SK-N-SH (cell line): ENCODE measurements at regions not wholly inside any gene's neighbourhood (a gene's known extent, or its start where the extent isn't known, plus 50 kb on each side); places are given as distances from the start of the nearest gene placed in this dataset.

Source experiments
- CTCF ChIA-PET: fragments of 300-600, 350-600 bp; formaldehyde crosslinking; extraction: SDS; loops from one replicate; lab custom pipeline; 2021; lab: Yijun Ruan, JAX
- POLR2A ChIA-PET: fragments of 350-600 bp; sonication (Branson Sonifier 250); formaldehyde crosslinking; extraction: SDS; loops from one replicate; lab custom pipeline; 2020; ENCODE audit warnings: antibody characterized with exemption, inconsistent platforms; lab: Yijun Ruan, JAX
- DNase-seq: peaks from one replicate; pipeline ENCODE4 v3.0.0; 2012
- H2AFZ ChIP-seq: fragments of 200-600 bp; sonication (generic); 2 replicates; pipeline ENCODE4 v1.8.1; 2016; ENCODE audit warnings: antibody characterized with exemption, mild to moderate bottlenecking, low read depth
- H3F3A ChIP-seq: fragments of 200-600 bp; sonication (generic); replicated peaks from 2 replicates; pipeline ENCODE3; 2016; ENCODE audit warnings: antibody characterized with exemption, mild to moderate bottlenecking; ENCODE audit not compliant: insufficient read depth
- H3K27ac ChIP-seq, 2 experiments: fragments of 200-500 bp in 1 of 2; fragments of 200-600 bp in 1 of 2; sonication (Bioruptor generic) in 1 of 2; sonication (generic), shearing (Covaris generic) in 1 of 2; 2 replicates each; pipeline versions ENCODE4 v1.5.1 to v1.6.1; 2014 to 2016; ENCODE audit warnings: low read depth in 2 of 2, inconsistent platforms in 1 of 2, low read length in 1 of 2, mild to moderate bottlenecking in 1 of 2, mixed read lengths in 1 of 2
- H3K27me3 ChIP-seq: fragments of 200-600 bp; sonication (generic), shearing (Covaris generic); 2 replicates; pipeline ENCODE4 v1.6.1; 2016; ENCODE audit warnings: mixed run types; ENCODE audit not compliant: insufficient read depth
- H3K36me3 ChIP-seq, 2 experiments: fragments of 200-500 bp in 1 of 2; fragments of 200-600 bp in 1 of 2; sonication (Bioruptor generic) in 1 of 2; sonication (generic) in 1 of 2; replicated peaks in 1 of 2; 2 replicates each; pipeline versions ENCODE3 to v1.5.1; 2014 to 2016; ENCODE audit warnings: low read length in 1 of 2, mild to moderate bottlenecking in 1 of 2; ENCODE audit not compliant: insufficient read depth in 2 of 2, control insufficient read depth in 1 of 2
- H3K4me1 ChIP-seq, 2 experiments: fragments of 200-500 bp in 1 of 2; fragments of 200-600 bp in 1 of 2; sonication (Bioruptor generic) in 1 of 2; sonication (generic), shearing (Covaris generic) in 1 of 2; 2 replicates each; pipeline versions ENCODE4 v1.5.1 to v1.6.1; 2014 to 2016; ENCODE audit warnings: low read depth in 1 of 2, low read length in 1 of 2, mixed run types in 1 of 2; ENCODE audit not compliant: insufficient read depth in 2 of 2, control insufficient read depth in 1 of 2
- H3K4me2 ChIP-seq: fragments of 200-600 bp; sonication (generic), shearing (Covaris generic); 2 replicates; pipeline ENCODE4 v1.6.1; 2017; ENCODE audit warnings: mixed run types
- H3K4me3 ChIP-seq, 2 experiments: fragments of 200-500 bp in 1 of 2; fragments of 200-600 bp in 1 of 2; sonication (Bioruptor generic) in 1 of 2; sonication (generic), shearing (Covaris generic) in 1 of 2; 2 replicates each; pipeline versions ENCODE4 v1.5.1 to v1.8.1; 2014 to 2016; ENCODE audit warnings: low read depth in 2 of 2, inconsistent platforms in 1 of 2, low read length in 1 of 2, mild to moderate bottlenecking in 1 of 2, mixed read lengths in 1 of 2, moderate library complexity in 1 of 2
- H3K79me2 ChIP-seq: fragments of 200-600 bp; sonication (generic); 2 replicates; pipeline ENCODE4 v1.8.1; 2017; ENCODE audit warnings: mild to moderate bottlenecking; ENCODE audit not compliant: insufficient read depth
- H3K9ac ChIP-seq: fragments of 200-600 bp; sonication (generic); 2 replicates; pipeline ENCODE4 v1.6.1; 2017; ENCODE audit warnings: mixed run types
- H3K9me2 ChIP-seq: fragments of 200-600 bp; sonication (generic); 2 replicates; pipeline ENCODE4 v1.6.1; 2017; ENCODE audit warnings: mixed run types
- H3K9me3 ChIP-seq: fragments of 200-600 bp; sonication (generic); 2 replicates; pipeline ENCODE4 v1.6.1; 2017; ENCODE audit warnings: mixed run types, mild to moderate bottlenecking, moderate library complexity
- H4K20me1 ChIP-seq: fragments of 200-600 bp; sonication (generic); 2 replicates; pipeline ENCODE4 v1.6.1; 2017; ENCODE audit warnings: mild to moderate bottlenecking, mixed run types; ENCODE audit not compliant: insufficient read depth
- CTCF ChIP-seq: fragments of 200-600 bp; sonication (generic); IDR thresholded peaks from 2 replicates; pipeline ENCODE4 v1.6.1; 2017; ENCODE audit warnings: antibody characterized with exemption, mild to moderate bottlenecking, moderate library complexity
- FOXM1 ChIP-seq: IDR thresholded peaks from 2 replicates; pipeline ENCODE4 v1.4.0; 2012; ENCODE audit warnings: low read depth, mild to moderate bottlenecking
- GABPA ChIP-seq: IDR thresholded peaks from 2 replicates; pipeline ENCODE4 v1.4.0; 2012; ENCODE audit warnings: low read depth, mild to moderate bottlenecking
- NFIC ChIP-seq: IDR thresholded peaks from 2 replicates; pipeline ENCODE4 v1.4.0; 2012; ENCODE audit warnings: borderline replicate concordance
- POLR2AphosphoS5 ChIP-seq: IDR thresholded peaks from 2 replicates; pipeline ENCODE4 v1.6.1; 2012; ENCODE audit warnings: low read depth, low read length
- RAD21 ChIP-seq: IDR thresholded peaks from 2 replicates; pipeline ENCODE4 v1.6.1; 2012; ENCODE audit warnings: mild to moderate bottlenecking, low read length
- RFX5 ChIP-seq: IDR thresholded peaks from 2 replicates; pipeline ENCODE4 v1.6.1; 2012; ENCODE audit warnings: mild to moderate bottlenecking, improper control_type of control experiment, low read length
- RXRA ChIP-seq: IDR thresholded peaks from 2 replicates; pipeline ENCODE4 v1.4.0; 2012; ENCODE audit warnings: low read depth, mild to moderate bottlenecking, borderline replicate concordance
- SIN3A ChIP-seq: IDR thresholded peaks from 2 replicates; pipeline ENCODE4 v1.6.1; 2012; ENCODE audit warnings: low read depth, mild to moderate bottlenecking, low read length, moderate library complexity, borderline replicate concordance
- TAF1 ChIP-seq: IDR thresholded peaks from 2 replicates; pipeline ENCODE4 v1.6.1; 2012; ENCODE audit warnings: low read depth, mild to moderate bottlenecking, low read length, moderate library complexity, borderline replicate concordance
- YY1 ChIP-seq: IDR thresholded peaks from 2 replicates; pipeline ENCODE4 v1.4.0; 2012; ENCODE audit warnings: low read depth, mild to moderate bottlenecking
- WGBS: methylation state at CpG from one replicate; pipeline ENCODE4 v1.1.6; 2017; ENCODE audit warnings: low lambda C conversion rate; 5-methylcytosine and 5-hydroxymethylcytosine counted together
- TF ChIP-seq, protein P1 (sequence below): IDR thresholded peaks from 2 replicates; pipeline ENCODE4 v1.4.0; 2012; ENCODE audit warnings: low read depth, borderline replicate concordance
- TF ChIP-seq, protein P2 (sequence below): IDR thresholded peaks from 2 replicates; pipeline ENCODE4 v1.6.1; 2012; ENCODE audit warnings: mild to moderate bottlenecking, low read depth, low read length, moderate library complexity

- TF ChIP-seq POLR2AphosphoS5 (no peak), GABPA (no peak)
These were observed 76.4 kb upstream of the C1GALT1 start (continued) for GRCh38 chr7:7105800-7106582.

DNA sequence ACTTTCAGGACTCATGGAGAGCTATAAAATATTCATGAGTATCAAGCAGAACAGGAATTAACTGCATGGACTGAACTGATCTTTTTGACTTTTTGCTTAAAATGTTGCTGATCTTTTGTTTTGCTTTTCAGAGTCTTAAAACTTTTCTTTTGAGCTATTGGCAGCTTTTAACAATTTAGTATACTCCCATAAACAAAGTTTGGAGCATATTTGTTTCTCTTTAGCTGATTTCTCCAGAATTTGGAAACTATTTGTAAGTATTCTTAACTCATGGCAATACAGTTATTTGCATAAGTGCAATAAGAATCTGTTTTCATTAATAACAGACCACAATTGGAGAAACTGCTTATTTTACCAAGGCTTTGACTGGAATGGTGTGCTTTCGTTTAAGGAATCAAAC lies 73.4 kb upstream of the C1GALT1 start:
- WGBS, result 18% methylated on average over 1 of the region's 1 CpG
- ChIA-PET POLR2A (no interaction called here), CTCF (interaction anchor here (0.6 to 4.5 kb wide), 3 partner anchors 315 to 977 kb away, joined by 3 to 24 read pairs (median 3); no protein-coding TSS in a partner anchor)
- TF ChIP-seq YY1 (no peak), SIN3A (no peak), RAD21 (no peak), NFIC (no peak), RFX5 (no peak), FOXM1 (no peak), CTCF (no peak), RXRA (no peak), TAF1 (no peak), POLR2AphosphoS5 (no peak)
- TF ChIP-seq, protein P1, sequence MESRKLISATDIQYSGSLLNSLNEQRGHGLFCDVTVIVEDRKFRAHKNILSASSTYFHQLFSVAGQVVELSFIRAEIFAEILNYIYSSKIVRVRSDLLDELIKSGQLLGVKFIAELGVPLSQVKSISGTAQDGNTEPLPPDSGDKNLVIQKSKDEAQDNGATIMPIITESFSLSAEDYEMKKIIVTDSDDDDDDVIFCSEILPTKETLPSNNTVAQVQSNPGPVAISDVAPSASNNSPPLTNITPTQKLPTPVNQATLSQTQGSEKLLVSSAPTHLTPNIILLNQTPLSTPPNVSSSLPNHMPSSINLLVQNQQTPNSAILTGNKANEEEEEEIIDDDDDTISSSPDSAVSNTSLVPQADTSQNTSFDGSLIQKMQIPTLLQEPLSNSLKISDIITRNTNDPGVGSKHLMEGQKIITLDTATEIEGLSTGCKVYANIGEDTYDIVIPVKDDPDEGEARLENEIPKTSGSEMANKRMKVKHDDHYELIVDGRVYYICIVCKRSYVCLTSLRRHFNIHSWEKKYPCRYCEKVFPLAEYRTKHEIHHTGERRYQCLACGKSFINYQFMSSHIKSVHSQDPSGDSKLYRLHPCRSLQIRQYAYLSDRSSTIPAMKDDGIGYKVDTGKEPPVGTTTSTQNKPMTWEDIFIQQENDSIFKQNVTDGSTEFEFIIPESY, result no peak
- TF ChIP-seq, protein P2, sequence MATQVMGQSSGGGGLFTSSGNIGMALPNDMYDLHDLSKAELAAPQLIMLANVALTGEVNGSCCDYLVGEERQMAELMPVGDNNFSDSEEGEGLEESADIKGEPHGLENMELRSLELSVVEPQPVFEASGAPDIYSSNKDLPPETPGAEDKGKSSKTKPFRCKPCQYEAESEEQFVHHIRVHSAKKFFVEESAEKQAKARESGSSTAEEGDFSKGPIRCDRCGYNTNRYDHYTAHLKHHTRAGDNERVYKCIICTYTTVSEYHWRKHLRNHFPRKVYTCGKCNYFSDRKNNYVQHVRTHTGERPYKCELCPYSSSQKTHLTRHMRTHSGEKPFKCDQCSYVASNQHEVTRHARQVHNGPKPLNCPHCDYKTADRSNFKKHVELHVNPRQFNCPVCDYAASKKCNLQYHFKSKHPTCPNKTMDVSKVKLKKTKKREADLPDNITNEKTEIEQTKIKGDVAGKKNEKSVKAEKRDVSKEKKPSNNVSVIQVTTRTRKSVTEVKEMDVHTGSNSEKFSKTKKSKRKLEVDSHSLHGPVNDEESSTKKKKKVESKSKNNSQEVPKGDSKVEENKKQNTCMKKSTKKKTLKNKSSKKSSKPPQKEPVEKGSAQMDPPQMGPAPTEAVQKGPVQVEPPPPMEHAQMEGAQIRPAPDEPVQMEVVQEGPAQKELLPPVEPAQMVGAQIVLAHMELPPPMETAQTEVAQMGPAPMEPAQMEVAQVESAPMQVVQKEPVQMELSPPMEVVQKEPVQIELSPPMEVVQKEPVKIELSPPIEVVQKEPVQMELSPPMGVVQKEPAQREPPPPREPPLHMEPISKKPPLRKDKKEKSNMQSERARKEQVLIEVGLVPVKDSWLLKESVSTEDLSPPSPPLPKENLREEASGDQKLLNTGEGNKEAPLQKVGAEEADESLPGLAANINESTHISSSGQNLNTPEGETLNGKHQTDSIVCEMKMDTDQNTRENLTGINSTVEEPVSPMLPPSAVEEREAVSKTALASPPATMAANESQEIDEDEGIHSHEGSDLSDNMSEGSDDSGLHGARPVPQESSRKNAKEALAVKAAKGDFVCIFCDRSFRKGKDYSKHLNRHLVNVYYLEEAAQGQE, result no peak
- Histone ChIP-seq H3K9me3 (no peaks in the 10 kb centered on the region; the same call in 1 of the 2 replicates), H3K27me3 (no peaks in the 10 kb centered on the region), H2AFZ (no peak overlapping the region), H3F3A (no peaks in the 10 kb centered on the region), H3K79me2 (no peaks in the 10 kb centered on the region), H3K4me3 (no peak overlapping the region), H3K4me2 (no peak overlapping the region), H3K4me1 (no peaks in the 10 kb centered on the region), H4K20me1 (no peaks in the 10 kb centered on the region), H3K27ac (no peak overlapping the region), H3K9me2 (no peaks in the 10 kb centered on the region), H3K36me3 (no peaks in the 10 kb centered on the region), H3K9ac (no peak overlapping the region)
- no peak for DNase-seq
